A549 (cell line): ENCODE measurements at regions not wholly inside any gene's neighbourhood (a gene's known extent, or its start where the extent isn't known, plus 50 kb on each side); places are given as distances from the start of the nearest gene placed in this dataset.

Experiments used
- ATAC-seq, 2 experiments: fragments of 200-7000 bp in 1 of 2; fragments of >200 bp in 1 of 2; cut with Nextera tagmentation in 1 of 2; cut with Tn5 transposase in 1 of 2; 3 replicates each; pipeline versions ENCODE4 v1.8.0 to v1.9.1; 2018 to 2020; ENCODE audit warnings: mild to moderate bottlenecking in 1 of 2, moderate library complexity in 1 of 2
- CTCF ChIA-PET: fragments of 300-600 bp; sonication (Branson Sonifier 250); formaldehyde crosslinking; extraction: SDS; loops from one replicate; lab custom pipeline; 2021; ENCODE audit warnings: antibody characterized with exemption, inconsistent platforms; lab: Yijun Ruan, JAX
- POLR2A ChIA-PET: fragments of 350-600 bp; formaldehyde crosslinking; extraction: SDS; loops from one replicate; lab custom pipeline; 2021; ENCODE audit warnings: antibody characterized with exemption, inconsistent platforms; lab: Yijun Ruan, JAX
- DNase-seq, 2 experiments: peaks; one replicate each; pipeline versions ENCODE4 v3.0.0 to v3.0.0-alpha.2; 2011 to 2016; ENCODE audit warnings: low read depth in 1 of 2, low spot score in 1 of 2
- FAIRE-seq: peaks from 2 replicates; lab custom pipeline; 2011; peaks lifted over from hg19 to GRCh38; lab: Jason Lieb, UNC
- H3K27ac ChIP-seq, 2 experiments: fragments of >200 bp; sonication (Bioruptor Twin); formaldehyde crosslinking; 3 replicates each; pipeline ENCODE4 v1.5.1; 2016 to 2017
- H3K4me1 ChIP-seq: fragments of >200 bp; sonication (Bioruptor Twin); formaldehyde crosslinking; 3 replicates; pipeline ENCODE4 v1.6.1; 2016
- H3K4me2 ChIP-seq: fragments of >200 bp; sonication (Bioruptor Twin); formaldehyde crosslinking; 3 replicates; pipeline ENCODE4 v1.6.1; 2016
- H3K4me3 ChIP-seq: fragments of >200 bp; sonication (Bioruptor Twin); formaldehyde crosslinking; 3 replicates; pipeline ENCODE4 v1.5.1; 2016
- H3K9me3 ChIP-seq: fragments of >200 bp; sonication (Bioruptor Twin); formaldehyde crosslinking; 3 replicates; pipeline ENCODE4 v1.6.1; 2016
- CBX8 ChIP-seq: fragments of 200-600 bp; sonication (generic); IDR thresholded peaks from 2 replicates; pipeline ENCODE4 v1.6.1; 2016
- CEBPB ChIP-seq, 2 experiments: fragments of >200 bp in 1 of 2; sonication (Bioruptor Twin) in 1 of 2; formaldehyde crosslinking in 1 of 2; IDR thresholded peaks; 2 replicates each; pipeline ENCODE4 v1.6.1; 2012 to 2016
- CHD2 ChIP-seq: fragments of 150-350 bp; IDR thresholded peaks from 2 replicates; pipeline ENCODE4 v1.6.1; 2014; ENCODE audit warnings: low read length; ENCODE audit not compliant: partially characterized antibody
- CHD4 ChIP-seq: fragments of 200-600 bp; sonication (generic); IDR thresholded peaks from 2 replicates; pipeline ENCODE4 v1.6.1; 2016; ENCODE audit warnings: antibody characterized with exemption, mild to moderate bottlenecking, borderline replicate concordance
- E2F6 ChIP-seq: IDR thresholded peaks from 2 replicates; pipeline ENCODE4 v1.6.1; 2012; ENCODE audit warnings: low read depth, borderline replicate concordance
- EHF ChIP-seq: fragments of 250-450 bp; sonication (Bioruptor Pico); IDR thresholded peaks from 2 replicates; pipeline ENCODE4 v1.5.0; 2020; ENCODE audit warnings: mild to moderate bottlenecking
- EHMT2 ChIP-seq: fragments of 200-600 bp; sonication (generic); IDR thresholded peaks from 2 replicates; pipeline ENCODE4 v1.6.1; 2016; ENCODE audit warnings: antibody characterized with exemption, low read depth, mild to moderate bottlenecking, moderate library complexity
- ESRRA ChIP-seq: fragments of 150-350 bp; IDR thresholded peaks from 2 replicates; pipeline ENCODE4 v1.6.1; 2014; ENCODE audit warnings: mild to moderate bottlenecking, low read length, borderline replicate concordance
- FOSB ChIP-seq: fragments of 250-450 bp; sonication (Bioruptor Pico); IDR thresholded peaks from 2 replicates; pipeline ENCODE4 v1.5.0; 2020; ENCODE audit warnings: mild to moderate bottlenecking, moderate library complexity
- GATA3 ChIP-seq: IDR thresholded peaks from 2 replicates; pipeline ENCODE4 v1.6.1; 2012; ENCODE audit warnings: borderline replicate concordance
- HDAC2 ChIP-seq: fragments of 200-600 bp; sonication (generic); IDR thresholded peaks from 2 replicates; pipeline ENCODE4 v1.6.1; 2016
- HMGXB4 ChIP-seq: fragments of 250-450 bp; sonication (Bioruptor Pico); IDR thresholded peaks from 2 replicates; pipeline ENCODE4 v1.5.0; 2021; ENCODE audit warnings: mild to moderate bottlenecking, moderate library complexity, borderline replicate concordance
- HOXA7 ChIP-seq: fragments of 250-450 bp; sonication (Bioruptor Pico); IDR thresholded peaks from 2 replicates; pipeline ENCODE4 v1.5.0; 2020; ENCODE audit warnings: mild to moderate bottlenecking, moderate library complexity
- HOXB5 ChIP-seq: fragments of 250-450 bp; sonication (Bioruptor Pico); IDR thresholded peaks from 2 replicates; pipeline ENCODE4 v1.5.0; 2020; ENCODE audit warnings: mild to moderate bottlenecking, moderate library complexity
- JUNB ChIP-seq: fragments of >200 bp; sonication (Bioruptor Twin); formaldehyde crosslinking; IDR thresholded peaks from 2 replicates; pipeline ENCODE4 v1.6.1; 2016
- KDM1A ChIP-seq: fragments of 200-600 bp; sonication (generic); IDR thresholded peaks from 2 replicates; pipeline ENCODE4 v1.6.1; 2016; ENCODE audit warnings: low read depth, mild to moderate bottlenecking
- MAFK ChIP-seq: fragments of 450-650 bp; IDR thresholded peaks from 2 replicates; pipeline ENCODE4 v1.6.1; 2014; ENCODE audit not compliant: partially characterized antibody
- MAX ChIP-seq: IDR thresholded peaks from 2 replicates; pipeline ENCODE4 v1.6.1; 2012
- MAZ ChIP-seq: fragments of 150-350 bp; IDR thresholded peaks from 2 replicates; pipeline ENCODE4 v1.6.1; 2014; ENCODE audit warnings: antibody characterized with exemption, low read depth, low read length, borderline replicate concordance
- MYC ChIP-seq: IDR thresholded peaks from 2 replicates; pipeline ENCODE4 v1.6.1; 2012; ENCODE audit warnings: mild to moderate bottlenecking, inconsistent platforms, low read length, improper control_type of control experiment, borderline replicate concordance
- NFE2L2 ChIP-seq: fragments of 150-350 bp; conservative IDR thresholded peaks from 2 replicates; pipeline ENCODE4 v1.6.1; 2014; ENCODE audit warnings: low read length
- NPAS2 ChIP-seq: fragments of 250-450 bp; sonication (Bioruptor Pico); IDR thresholded peaks from 2 replicates; pipeline ENCODE4 v1.8.0; 2022; ENCODE audit warnings: mild to moderate bottlenecking, moderate library complexity, borderline replicate concordance
- POLR2AphosphoS2 ChIP-seq: conservative IDR thresholded peaks from 2 replicates; pipeline ENCODE4 v1.6.1; 2012; ENCODE audit warnings: low read length, improper control_type of control experiment, inconsistent platforms
- RAD21 ChIP-seq, 2 experiments: fragments of >200 bp in 1 of 2; sonication (Bioruptor Twin) in 1 of 2; formaldehyde crosslinking in 1 of 2; IDR thresholded peaks in 1 of 2; conservative IDR thresholded peaks in 1 of 2; 2 replicates in 1 of 2; 3 replicates in 1 of 2; pipeline ENCODE4 v1.6.1; 2012 to 2018; ENCODE audit warnings: inconsistent platforms in 1 of 2
- RARB ChIP-seq: fragments of 250-450 bp; sonication (Bioruptor Pico); IDR thresholded peaks from 2 replicates; pipeline ENCODE4 v1.8.0; 2021; ENCODE audit warnings: mild to moderate bottlenecking, moderate library complexity
- RNF2 ChIP-seq: fragments of 200-600 bp; sonication (generic); IDR thresholded peaks from 2 replicates; pipeline ENCODE4 v1.6.1; 2016; ENCODE audit warnings: low read depth, mild to moderate bottlenecking, antibody characterized with exemption, moderate library complexity, borderline replicate concordance
- SMC3 ChIP-seq: fragments of >200 bp; sonication (Bioruptor Twin); formaldehyde crosslinking; IDR thresholded peaks from 3 replicates; pipeline ENCODE4 v1.6.1; 2018; ENCODE audit warnings: inconsistent platforms
- ZFP36 ChIP-seq: fragments of 450-650 bp; IDR thresholded peaks from 2 replicates; pipeline ENCODE4 v1.6.1; 2014; ENCODE audit warnings: borderline replicate concordance; ENCODE audit not compliant: partially characterized antibody
- ZSCAN20 ChIP-seq: fragments of 250-450 bp; sonication (Bioruptor Pico); IDR thresholded peaks from 2 replicates; pipeline ENCODE4 v1.8.0; 2022; ENCODE audit warnings: mild to moderate bottlenecking, moderate library complexity
- WGBS: methylation state at CpG from one replicate; pipeline ENCODE4 v1.1.6; 2017; ENCODE audit errors: missing lambda C conversion rate; 5-methylcytosine and 5-hydroxymethylcytosine counted together
- TF ChIP-seq, protein P1 (sequence below): fragments of 150-350 bp; IDR thresholded peaks from 2 replicates; pipeline ENCODE4 v1.6.1; 2014; ENCODE audit warnings: low read depth, mild to moderate bottlenecking, low read length
- TF ChIP-seq, protein P2 (sequence below): fragments of 250-450 bp; sonication (Bioruptor Pico); IDR thresholded peaks from 2 replicates; pipeline ENCODE4 v1.5.0; 2020; ENCODE audit warnings: low read depth, mild to moderate bottlenecking, moderate library complexity

GRCh38 chr1:78385744-78386462, 104.9 kb upstream of the PTGFR start:
- WGBS: 0% methylated on average over 1 of the region's 1 CpG

GRCh38 chr1:78387201-78387600, 103.6 kb upstream of the PTGFR start:
- ChIA-PET POLR2A (no interaction called here), CTCF (no interaction called here)
- WGBS: 8% methylated on average over 2 of the region's 2 CpGs
- Histone ChIP-seq H3K4me3 (no peak overlapping the region), H3K4me2 (no peak overlapping the region), H3K4me1 (no peaks in the 10 kb centered on the region), H3K27ac (no peak overlapping the region), H3K9me3 (no peaks in the 10 kb centered on the region)
- ATAC-seq (no peak), DNase-seq (no peak), FAIRE-seq (no peak)
- no peak for TF ChIP-seq RAD21 (conservative IDR thresholded peaks at IDR 0.05 in 1 of 2, IDR thresholded peaks at IDR 0.05 in 1 of 2)
- no peak for TF ChIP-seq KDM1A
- TF ChIP-seq ESRRA: no peak
- TF ChIP-seq FOSB (CRISPR knock-in tag): no peak
- no peak for TF ChIP-seq MYC
- TF ChIP-seq MAFK: no peak
- TF ChIP-seq, protein P1, sequence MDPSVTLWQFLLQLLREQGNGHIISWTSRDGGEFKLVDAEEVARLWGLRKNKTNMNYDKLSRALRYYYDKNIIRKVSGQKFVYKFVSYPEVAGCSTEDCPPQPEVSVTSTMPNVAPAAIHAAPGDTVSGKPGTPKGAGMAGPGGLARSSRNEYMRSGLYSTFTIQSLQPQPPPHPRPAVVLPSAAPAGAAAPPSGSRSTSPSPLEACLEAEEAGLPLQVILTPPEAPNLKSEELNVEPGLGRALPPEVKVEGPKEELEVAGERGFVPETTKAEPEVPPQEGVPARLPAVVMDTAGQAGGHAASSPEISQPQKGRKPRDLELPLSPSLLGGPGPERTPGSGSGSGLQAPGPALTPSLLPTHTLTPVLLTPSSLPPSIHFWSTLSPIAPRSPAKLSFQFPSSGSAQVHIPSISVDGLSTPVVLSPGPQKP: no peak
- TF ChIP-seq CBX8: no peak
- TF ChIP-seq CHD2: no peak
- TF ChIP-seq HOXA7 (CRISPR knock-in tag): no peak
- TF ChIP-seq MAX: no peak
- no peak for TF ChIP-seq EHMT2
- no peak for TF ChIP-seq CHD4
- TF ChIP-seq EHF: no peak

More at GRCh38 chr1:78385744-78386462, 104.9 kb upstream of the PTGFR start:
- Histone ChIP-seq H3K9me3 (no peaks in the 10 kb centered on the region), H3K4me2 (no peak overlapping the region), H3K4me3 (no peak overlapping the region), H3K4me1 (no peaks in the 10 kb centered on the region), H3K27ac (no peak overlapping the region)
- ChIA-PET CTCF (no interaction called here), POLR2A (no interaction called here)
- DNase-seq (no peak), ATAC-seq (no peak), FAIRE-seq (no peak)
- no peak for TF ChIP-seq SMC3
- TF ChIP-seq EHF: no peak
- no peak for TF ChIP-seq HOXB5 (CRISPR knock-in tag)
- no peak for TF ChIP-seq RNF2
- TF ChIP-seq RARB (CRISPR knock-in tag): no peak

DNA sequence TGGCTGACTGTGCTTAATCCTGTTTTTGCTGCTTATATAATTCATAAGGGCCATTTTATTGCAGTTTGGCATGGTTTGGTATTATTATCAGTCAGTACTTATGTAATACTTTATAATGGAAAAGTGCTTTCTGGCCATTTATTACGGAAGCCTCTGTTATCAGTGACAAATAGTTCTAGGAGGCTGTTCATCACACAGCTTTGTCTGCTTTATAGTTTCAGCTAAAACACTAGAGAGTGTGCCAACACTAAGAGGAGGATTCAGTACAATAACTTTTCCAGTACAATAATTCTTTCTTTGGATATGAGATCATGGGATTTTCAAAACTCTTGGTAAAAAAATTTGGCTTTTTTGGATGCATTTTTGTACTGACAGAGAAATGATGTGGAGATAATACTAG, 102.9 kb upstream of the PTGFR start:
- POLR2A ChIA-PET: no interaction called here
- CTCF ChIA-PET: no interaction called here
- no peak for FAIRE-seq

More for the DNA sequence above, 102.9 kb upstream of the PTGFR start:
- DNase-seq: no peak
- H3K4me1 ChIP-seq: no peaks in the 10 kb centered on the region
- no peak overlapping the region for H3K4me2 ChIP-seq
- no peaks in the 10 kb centered on the region for H3K9me3 ChIP-seq
- H3K4me3 ChIP-seq: no peak overlapping the region
- 5% methylated on average over 1 of the region's 1 CpG for WGBS
- no peak for TF ChIP-seq NPAS2 (CRISPR knock-in tag)
- no peak for TF ChIP-seq HOXB5 (CRISPR knock-in tag)
- no peak for TF ChIP-seq POLR2AphosphoS2
- TF ChIP-seq ZFP36: no peak
- no peak for TF ChIP-seq ZSCAN20 (CRISPR knock-in tag)
- TF ChIP-seq HDAC2: no peak
- no peak for TF ChIP-seq NFE2L2
- no peak for TF ChIP-seq GATA3
- TF ChIP-seq JUNB: no peak
- no peak for TF ChIP-seq E2F6
- TF ChIP-seq MAZ: no peak
- TF ChIP-seq, protein P2, sequence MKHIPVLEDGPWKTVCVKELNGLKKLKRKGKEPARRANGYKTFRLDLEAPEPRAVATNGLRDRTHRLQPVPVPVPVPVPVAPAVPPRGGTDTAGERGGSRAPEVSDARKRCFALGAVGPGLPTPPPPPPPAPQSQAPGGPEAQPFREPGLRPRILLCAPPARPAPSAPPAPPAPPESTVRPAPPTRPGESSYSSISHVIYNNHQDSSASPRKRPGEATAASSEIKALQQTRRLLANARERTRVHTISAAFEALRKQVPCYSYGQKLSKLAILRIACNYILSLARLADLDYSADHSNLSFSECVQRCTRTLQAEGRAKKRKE (CRISPR knock-in tag): no peak
- no peak for TF ChIP-seq SMC3
- TF ChIP-seq CEBPB (IDR thresholded peaks at IDR 0.05): no peak
- TF ChIP-seq HMGXB4: no peak
- H3K27ac ChIP-seq: no peak overlapping the region
- no peak for ATAC-seq
